GM21381 (cell line): ENCODE measurements at regions not wholly inside any gene's neighbourhood (a gene's known extent, or its start where the extent isn't known, plus 50 kb on each side); places are given as distances from the start of the nearest gene placed in this dataset.
"Not testable (repeated sequence)": the region's sequence is repeated elsewhere in the genome, so short reads cannot be mapped to it uniquely, and the experiment has no call there.

Experiments
- ATAC-seq: cut with Tn5 transposase; IDR thresholded peaks from one replicate; pipeline ENCODE4 v1.9.1; 2021; ENCODE audit warnings: mild to moderate bottlenecking, moderate library complexity; ENCODE audit not compliant: unreplicated experiment

- no peak for ATAC-seq
These were observed 82.5 kb upstream of the SERPINE2 start for GRCh38 chr2:224121406-224122067.

DNA sequence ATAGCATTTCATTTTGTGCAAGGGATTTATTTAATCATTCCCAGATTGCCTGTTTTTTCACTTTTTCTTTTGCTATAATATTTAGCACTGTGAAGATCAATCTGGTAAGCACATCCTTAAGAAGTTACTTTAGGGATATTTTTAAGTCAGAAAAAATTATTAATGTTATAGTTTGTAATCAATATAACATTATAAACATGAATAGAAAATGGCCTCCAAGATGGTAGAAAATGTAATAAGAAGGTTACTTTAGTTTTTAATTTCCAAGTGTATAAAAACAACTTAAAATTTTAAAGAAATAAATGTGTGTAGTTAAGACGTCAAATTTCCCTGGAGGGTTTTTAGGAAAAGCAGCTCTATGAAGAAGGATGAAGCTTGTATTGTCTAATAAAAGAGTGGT lies 81.9 kb upstream of the SERPINE2 start:
- no peak for ATAC-seq

DNA sequence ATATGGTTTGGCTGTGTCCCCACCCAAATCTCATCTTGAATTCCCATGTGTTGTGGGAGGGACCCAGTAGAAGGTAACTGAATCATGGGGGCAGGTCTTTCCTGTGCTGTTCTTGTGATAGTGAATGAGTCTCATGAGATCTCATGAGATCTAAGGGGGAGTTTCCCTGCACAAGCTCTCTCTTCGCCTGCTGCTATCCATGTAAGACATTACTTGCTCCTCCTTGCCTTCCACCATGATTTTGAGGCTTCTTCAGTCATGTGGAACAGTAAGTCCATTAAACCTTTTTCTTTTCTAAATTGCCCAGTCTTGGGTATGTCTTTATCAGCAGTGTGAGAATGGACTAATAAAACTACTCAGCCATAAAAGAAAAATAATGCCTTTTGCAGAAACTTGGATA lies 80.8 kb upstream of the SERPINE2 start:
- ATAC-seq = not testable (repeated sequence)

DNA sequence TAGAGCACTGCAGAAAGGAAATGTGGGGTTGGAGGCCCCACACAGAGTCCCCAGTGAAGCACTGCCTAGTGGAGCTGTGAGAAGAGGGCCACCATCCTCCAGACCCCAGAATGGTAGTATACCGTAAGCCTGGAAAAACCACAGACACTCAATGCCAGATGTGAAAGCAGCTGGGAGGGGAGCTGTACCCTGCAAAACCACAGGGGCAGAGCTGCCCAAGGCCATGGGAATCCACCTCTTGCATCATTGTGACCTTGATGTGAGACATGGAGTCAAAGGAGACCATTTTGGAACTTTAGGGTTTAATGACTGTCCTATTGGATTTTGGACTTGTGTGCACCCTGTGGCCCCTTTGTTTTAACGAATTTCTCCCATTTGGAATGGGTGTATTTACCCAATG lies 75.3 kb upstream of the SERPINE2 start:
- no peak for ATAC-seq

DNA sequence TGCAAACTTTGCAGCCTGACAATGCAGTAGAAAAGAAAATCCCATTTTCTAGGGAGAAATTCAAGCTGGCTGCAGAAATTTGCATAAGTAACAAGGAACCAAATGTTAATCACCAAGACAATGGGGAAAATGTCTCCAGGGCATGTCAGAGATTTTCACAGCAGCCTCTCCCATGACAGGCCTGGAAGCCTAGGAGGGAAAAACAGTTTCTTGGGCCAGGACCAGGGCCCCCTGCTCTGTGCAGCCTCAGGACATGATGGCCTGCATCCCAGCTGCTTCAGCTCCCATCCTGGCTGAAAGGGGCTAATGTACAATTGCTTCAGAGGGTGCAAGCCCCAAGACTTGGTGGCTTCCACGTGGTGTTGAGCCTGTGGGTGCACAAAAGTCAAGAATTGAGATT lies 74.8 kb upstream of the SERPINE2 start:
- not testable (repeated sequence) for ATAC-seq

DNA sequence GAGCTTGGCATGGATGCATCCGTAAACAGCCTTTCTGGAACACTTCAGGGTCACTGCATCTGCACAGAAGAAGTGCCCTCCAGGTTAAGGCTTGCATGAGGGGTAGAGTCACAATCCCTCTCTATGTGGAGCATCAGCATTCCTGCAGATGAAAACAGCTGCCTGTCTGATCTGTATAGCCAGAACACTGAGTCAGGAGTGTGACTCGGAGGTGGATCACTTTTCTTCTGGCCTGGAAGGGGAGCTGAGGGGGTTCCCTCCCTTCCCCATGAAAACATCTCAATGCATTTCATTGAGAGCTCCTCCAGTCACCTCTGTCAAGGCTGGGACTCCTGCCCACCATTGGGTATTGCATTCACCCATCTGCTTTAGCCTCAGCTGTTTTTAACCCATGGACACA lies 72.5 kb upstream of the SERPINE2 start:
- ATAC-seq = no peak

DNA sequence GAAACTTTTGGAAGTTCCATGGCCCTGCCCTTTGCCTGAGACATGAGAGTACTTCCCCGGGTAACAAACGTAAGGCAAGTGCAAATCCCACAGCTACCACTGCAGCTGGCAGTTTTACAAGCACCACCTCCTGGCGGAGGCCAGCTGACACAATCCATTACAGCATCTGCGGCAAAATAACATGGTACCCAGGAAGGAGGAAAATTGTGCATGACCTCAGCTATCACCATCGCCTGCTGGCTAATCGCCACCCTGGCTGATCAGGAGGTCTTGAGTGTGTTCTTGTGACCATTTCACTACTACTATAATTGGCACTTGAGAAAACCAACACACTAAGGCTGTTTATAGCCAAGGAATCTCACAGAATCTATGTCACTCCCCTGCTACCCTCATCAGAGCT lies 71.7 kb upstream of the SERPINE2 start:
- ATAC-seq = no peak

- ATAC-seq = no peak
These were observed 70.7 kb upstream of the SERPINE2 start for GRCh38 chr2:224109751-224110150.

GRCh38 chr2:224106794-224107193 lies 67.7 kb upstream of the SERPINE2 start:
- ATAC-seq = no peak

- no peak for ATAC-seq
These were observed 65.7 kb upstream of the SERPINE2 start for GRCh38 chr2:224104668-224105386.

GRCh38 chr2:224103651-224104050 lies 64.6 kb upstream of the SERPINE2 start:
- no peak for ATAC-seq

GRCh38 chr2:224102991-224103390 lies 63.9 kb upstream of the SERPINE2 start:
- no peak for ATAC-seq

DNA sequence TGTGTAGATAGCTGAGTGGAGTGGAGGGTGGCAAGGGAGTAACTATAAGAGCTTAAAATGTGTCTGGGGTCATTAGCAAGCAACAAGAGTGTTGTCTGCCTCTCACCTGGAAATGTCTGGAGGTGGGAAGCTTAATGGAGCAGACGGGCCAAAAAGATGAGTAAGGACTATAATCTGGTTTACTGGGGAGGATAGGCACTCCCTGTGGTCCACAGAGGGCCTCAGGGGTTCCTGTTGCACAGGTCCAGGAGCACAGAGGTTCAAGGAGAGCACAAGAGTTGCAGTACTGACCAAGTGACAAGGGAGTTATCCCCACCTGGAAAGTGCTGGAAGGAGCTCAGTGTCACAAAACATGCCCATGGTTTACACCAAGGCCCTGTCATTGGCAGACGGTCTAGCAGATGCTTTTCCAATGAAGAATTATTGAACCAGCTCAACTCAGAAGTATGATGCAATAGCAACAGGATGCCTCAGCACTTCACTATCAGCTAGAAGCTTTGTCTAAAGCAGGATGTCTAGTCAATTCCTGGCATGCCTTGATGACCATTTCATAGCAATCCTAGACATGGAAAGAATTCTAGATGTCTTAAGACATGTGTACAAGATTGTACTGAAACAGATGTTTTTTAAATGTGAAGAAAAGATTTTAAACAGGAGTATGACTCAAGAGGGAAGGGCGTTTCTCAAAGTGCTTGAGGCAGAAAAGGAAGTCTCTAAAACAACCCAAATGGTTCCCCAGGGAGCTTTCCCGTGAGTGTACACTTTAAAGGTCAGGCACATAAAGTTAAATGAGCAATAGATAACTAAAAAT lies 62.9 kb upstream of the SERPINE2 start:
- ATAC-seq = no peak

DNA sequence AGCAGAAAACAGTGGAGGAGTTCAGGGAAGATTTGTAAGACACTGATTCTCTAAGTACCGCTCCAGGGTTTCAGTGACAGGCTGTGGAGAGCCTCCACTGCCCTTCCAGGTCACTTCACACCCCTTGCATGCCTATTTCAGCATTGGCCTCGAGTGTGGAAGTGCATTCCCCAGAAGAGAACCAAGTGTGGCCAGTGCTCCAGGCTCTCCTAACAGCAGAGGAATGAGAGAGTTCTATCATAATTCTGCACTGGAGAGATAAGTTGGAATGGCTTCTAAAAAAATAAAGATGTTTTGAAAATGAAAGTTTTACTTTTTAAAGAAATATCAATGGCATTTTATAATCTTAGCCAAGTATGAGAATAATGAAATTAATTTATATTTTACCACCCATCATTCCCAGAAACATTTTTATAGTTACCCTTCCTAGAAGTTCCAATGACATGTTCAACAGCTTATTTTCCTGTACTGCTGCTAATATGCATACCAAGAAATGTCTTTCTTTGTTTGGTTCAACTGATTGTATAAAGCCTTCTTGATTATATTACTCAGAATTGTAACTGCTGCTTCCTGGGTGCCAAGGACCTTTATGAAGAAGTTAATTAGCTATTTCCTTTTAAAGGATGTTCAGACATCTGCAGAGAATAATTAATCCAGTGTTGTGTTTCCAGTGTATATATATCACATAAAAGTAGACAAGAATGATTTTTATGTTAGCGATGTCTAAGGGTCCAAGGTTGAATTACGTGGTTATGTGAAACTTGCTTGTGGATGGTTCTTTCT lies 61.0 kb upstream of the SERPINE2 start:
- ATAC-seq = no peak

GRCh38 chr2:224098481-224099230 lies 59.6 kb upstream of the SERPINE2 start:
- no peak for ATAC-seq

GRCh38 chr2:224094413-224094812 lies 55.3 kb upstream of the SERPINE2 start:
- ATAC-seq = no peak

GRCh38 chr2:224091671-224092070 lies 52.6 kb upstream of the SERPINE2 start:
- not testable (repeated sequence) for ATAC-seq

GRCh38 chr2:224089606-224090005 lies 50.5 kb upstream of the SERPINE2 start:
- ATAC-seq = not testable (repeated sequence)
